ENCODE measurements at regions not wholly inside any gene's neighbourhood (a gene's known extent, or its start where the extent isn't known, plus 50 kb on each side); places are given as distances from the start of the nearest gene placed in this dataset.

DNA sequence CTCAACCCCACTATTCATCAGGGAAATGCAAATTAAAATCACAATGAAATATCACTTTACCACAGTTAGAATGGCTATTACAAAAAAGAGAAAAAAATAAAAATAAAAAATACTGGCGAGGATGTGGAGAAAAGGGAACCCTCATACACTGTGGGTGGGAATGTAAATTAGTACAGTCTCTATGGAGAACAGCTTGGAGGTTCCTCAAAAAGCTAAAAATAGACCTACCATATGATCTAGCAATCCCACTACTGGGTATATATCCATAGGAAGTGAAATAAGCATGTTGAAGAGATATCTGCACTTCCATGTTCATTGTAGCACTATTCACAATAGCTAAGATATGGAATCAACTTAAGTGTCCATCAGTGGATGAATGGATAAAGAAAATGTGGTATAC lies 50.5 kb upstream of the PAGE1 start:
- H3K4me2 ChIP-seq (ENCODE audit: low read depth, low read length, poor library complexity, severe bottlenecking): no peak overlapping the region
- no peaks in the 10 kb centered on the region for H3K9me3 ChIP-seq (ENCODE audit: insufficient read depth, low read depth, low read length)
- H3K4me3 ChIP-seq (ENCODE audit: low read length, poor library complexity, severe bottlenecking): no peak overlapping the region
- H3K36me3 ChIP-seq (ENCODE audit: insufficient read depth, low read length): no peaks in the 10 kb centered on the region
- H3K4me1 ChIP-seq (ENCODE audit: insufficient read depth, low read length, poor library complexity, severe bottlenecking): no peaks in the 10 kb centered on the region
- H2AFZ ChIP-seq (ENCODE audit: low read length): no peak overlapping the region
- no peak overlapping the region for H3K9ac ChIP-seq (ENCODE audit: low read depth, low read length, poor library complexity, severe bottlenecking)
- no peaks in the 10 kb centered on the region for H4K20me1 ChIP-seq (ENCODE audit: insufficient read depth, low read length, poor library complexity, severe bottlenecking)
- H3K9me2 ChIP-seq (replicated peaks; ENCODE audit: low read depth, low read length): no peaks in the 10 kb centered on the region
- no peaks in the 10 kb centered on the region for H3K27me3 ChIP-seq (ENCODE audit: insufficient read depth, low read length, poor library complexity, severe bottlenecking)
- H3K79me2 ChIP-seq (ENCODE audit: insufficient read depth, low read length): no peaks in the 10 kb centered on the region
- TF ChIP-seq EZH2phosphoT487 (IDR thresholded peaks at IDR 0.05; ENCODE audit: borderline replicate concordance): no peak
- TF ChIP-seq, protein P1, sequence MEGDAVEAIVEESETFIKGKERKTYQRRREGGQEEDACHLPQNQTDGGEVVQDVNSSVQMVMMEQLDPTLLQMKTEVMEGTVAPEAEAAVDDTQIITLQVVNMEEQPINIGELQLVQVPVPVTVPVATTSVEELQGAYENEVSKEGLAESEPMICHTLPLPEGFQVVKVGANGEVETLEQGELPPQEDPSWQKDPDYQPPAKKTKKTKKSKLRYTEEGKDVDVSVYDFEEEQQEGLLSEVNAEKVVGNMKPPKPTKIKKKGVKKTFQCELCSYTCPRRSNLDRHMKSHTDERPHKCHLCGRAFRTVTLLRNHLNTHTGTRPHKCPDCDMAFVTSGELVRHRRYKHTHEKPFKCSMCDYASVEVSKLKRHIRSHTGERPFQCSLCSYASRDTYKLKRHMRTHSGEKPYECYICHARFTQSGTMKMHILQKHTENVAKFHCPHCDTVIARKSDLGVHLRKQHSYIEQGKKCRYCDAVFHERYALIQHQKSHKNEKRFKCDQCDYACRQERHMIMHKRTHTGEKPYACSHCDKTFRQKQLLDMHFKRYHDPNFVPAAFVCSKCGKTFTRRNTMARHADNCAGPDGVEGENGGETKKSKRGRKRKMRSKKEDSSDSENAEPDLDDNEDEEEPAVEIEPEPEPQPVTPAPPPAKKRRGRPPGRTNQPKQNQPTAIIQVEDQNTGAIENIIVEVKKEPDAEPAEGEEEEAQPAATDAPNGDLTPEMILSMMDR (conservative IDR thresholded peaks at IDR 0.05; ENCODE audit: low read length): no peak
- H3F3A ChIP-seq (ENCODE audit: low read depth): no peaks in the 10 kb centered on the region

All from Loucy (cell line).